ENCODE measurements at regions not wholly inside any gene's neighbourhood (a gene's known extent, or its start where the extent isn't known, plus 50 kb on each side); places are given as distances from the start of the nearest gene placed in this dataset.

GRCh38 chr20:6471871-6472270, 295.6 kb upstream of the BMP2 start:
- TF ChIP-seq, protein P1, sequence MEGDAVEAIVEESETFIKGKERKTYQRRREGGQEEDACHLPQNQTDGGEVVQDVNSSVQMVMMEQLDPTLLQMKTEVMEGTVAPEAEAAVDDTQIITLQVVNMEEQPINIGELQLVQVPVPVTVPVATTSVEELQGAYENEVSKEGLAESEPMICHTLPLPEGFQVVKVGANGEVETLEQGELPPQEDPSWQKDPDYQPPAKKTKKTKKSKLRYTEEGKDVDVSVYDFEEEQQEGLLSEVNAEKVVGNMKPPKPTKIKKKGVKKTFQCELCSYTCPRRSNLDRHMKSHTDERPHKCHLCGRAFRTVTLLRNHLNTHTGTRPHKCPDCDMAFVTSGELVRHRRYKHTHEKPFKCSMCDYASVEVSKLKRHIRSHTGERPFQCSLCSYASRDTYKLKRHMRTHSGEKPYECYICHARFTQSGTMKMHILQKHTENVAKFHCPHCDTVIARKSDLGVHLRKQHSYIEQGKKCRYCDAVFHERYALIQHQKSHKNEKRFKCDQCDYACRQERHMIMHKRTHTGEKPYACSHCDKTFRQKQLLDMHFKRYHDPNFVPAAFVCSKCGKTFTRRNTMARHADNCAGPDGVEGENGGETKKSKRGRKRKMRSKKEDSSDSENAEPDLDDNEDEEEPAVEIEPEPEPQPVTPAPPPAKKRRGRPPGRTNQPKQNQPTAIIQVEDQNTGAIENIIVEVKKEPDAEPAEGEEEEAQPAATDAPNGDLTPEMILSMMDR (IDR thresholded peaks at IDR 0.05; ENCODE audit: control insufficient read depth, insufficient read depth, low read depth, low read length, missing control alignments), result no peak
- H3K4me3 ChIP-seq (ENCODE audit: control insufficient read depth, low read depth, low read length), result no peak overlapping the region
- DNase-seq (ENCODE audit: low read depth), result no peak

- H3K4me3 ChIP-seq (ENCODE audit: control insufficient read depth, low read depth, low read length), result no peak overlapping the region
- TF ChIP-seq, protein P1 (IDR thresholded peaks at IDR 0.05; ENCODE audit: control insufficient read depth, insufficient read depth, low read depth, low read length, missing control alignments), result no peak
- DNase-seq (ENCODE audit: low read depth), result no peak
Measured at GRCh38 chr20:6471110-6471647, 296.3 kb upstream of the BMP2 start.

GRCh38 chr20:6469695-6470094, 297.8 kb upstream of the BMP2 start:
- DNase-seq (ENCODE audit: low read depth), result no peak

DNA sequence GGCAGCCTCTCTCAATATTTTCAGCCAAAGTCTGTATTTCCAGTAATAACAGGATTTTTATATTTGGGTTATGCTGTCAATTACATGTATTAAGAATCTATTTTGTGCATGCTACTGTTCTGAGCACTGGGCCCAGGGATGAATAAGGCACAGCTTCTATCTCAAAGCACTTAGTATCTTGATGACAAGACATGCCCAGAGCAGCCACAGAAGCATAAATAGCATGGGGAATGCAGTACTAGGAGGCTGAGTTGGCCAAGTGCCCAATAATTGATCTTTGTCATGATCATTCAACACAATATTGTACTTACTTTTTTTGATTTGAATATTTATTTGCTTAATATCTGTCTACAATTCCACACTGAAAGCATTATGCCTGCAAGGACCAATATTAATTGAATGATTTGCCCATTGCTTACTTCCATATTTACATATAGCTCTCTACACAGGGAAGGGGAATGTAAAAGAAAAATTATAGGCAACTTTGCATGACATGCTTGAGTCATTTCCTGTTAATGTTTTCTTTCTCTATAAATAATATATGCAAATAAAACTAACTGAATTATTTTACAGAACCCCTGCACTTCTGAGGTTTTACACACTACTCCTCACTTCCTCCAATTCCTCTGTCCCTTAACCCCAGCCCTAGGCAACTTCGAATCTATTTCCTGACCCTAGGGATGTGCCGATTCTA, 298.9 kb upstream of the BMP2 start:
- DNase-seq (ENCODE audit: low read depth), result no peak
- H3K4me3 ChIP-seq (ENCODE audit: control insufficient read depth, low read depth, low read length), result no peak overlapping the region
- TF ChIP-seq, protein P1 (IDR thresholded peaks at IDR 0.05; ENCODE audit: control insufficient read depth, insufficient read depth, low read depth, low read length, missing control alignments), result no peak

More at GRCh38 chr20:6469695-6470094, 297.8 kb upstream of the BMP2 start:
- TF ChIP-seq, protein P1 (IDR thresholded peaks at IDR 0.05; ENCODE audit: control insufficient read depth, insufficient read depth, low read depth, low read length, missing control alignments), result no peak
- H3K4me3 ChIP-seq (ENCODE audit: control insufficient read depth, low read depth, low read length), result no peak overlapping the region

DNA sequence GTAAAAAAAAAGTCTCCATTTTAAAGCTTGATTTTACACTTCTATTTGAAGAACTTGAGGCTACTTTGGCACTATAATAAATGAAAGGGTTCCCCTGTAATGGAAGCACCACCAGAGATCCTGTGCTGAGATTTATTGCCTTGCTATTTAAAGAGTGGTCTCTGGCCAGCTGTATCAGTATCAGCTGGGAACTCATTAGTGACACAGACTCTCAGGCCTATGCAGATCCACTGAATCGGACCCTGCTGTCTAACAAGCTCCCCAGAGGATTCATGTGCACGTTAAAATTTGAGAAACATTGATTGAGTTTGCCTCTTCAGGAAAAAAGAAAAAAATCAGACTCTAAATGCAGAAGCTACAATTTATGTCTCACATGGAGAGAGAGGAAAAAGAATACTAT, 299.9 kb upstream of the BMP2 start:
- H3K4me3 ChIP-seq (ENCODE audit: control insufficient read depth, low read depth, low read length), result no peak overlapping the region
- no peak for DNase-seq (ENCODE audit: low read depth)
- TF ChIP-seq, protein P1 (IDR thresholded peaks at IDR 0.05; ENCODE audit: control insufficient read depth, insufficient read depth, low read depth, low read length, missing control alignments), result no peak

- no peak for DNase-seq (ENCODE audit: low read depth)
- no peak overlapping the region for H3K4me3 ChIP-seq (ENCODE audit: control insufficient read depth, low read depth, low read length)
- TF ChIP-seq, protein P1 (IDR thresholded peaks at IDR 0.05; ENCODE audit: control insufficient read depth, insufficient read depth, low read depth, low read length, missing control alignments), result no peak
Measured at GRCh38 chr20:6466075-6466810, 301.2 kb upstream of the BMP2 start.

All from AG09309 (cell line).